AG04450 (cell line): ENCODE measurements at regions not wholly inside any gene's neighbourhood (a gene's known extent, or its start where the extent isn't known, plus 50 kb on each side); places are given as distances from the start of the nearest gene placed in this dataset. TPM values are rescaled to one million over a fixed set of nuclear protein-coding genes. Genes with fewer than 3 reads are reported as not detected.

ENCODE experiments used
- CTCF ChIA-PET: fragments of 300-600, 350-600 bp; formaldehyde crosslinking; extraction: SDS; loops from one replicate; lab custom pipeline; 2022; ENCODE audit warnings: antibody characterized with exemption, inconsistent platforms; lab: Charles Lee
- POLR2A ChIA-PET: fragments of 350-600 bp; formaldehyde crosslinking; extraction: SDS; loops from one replicate; lab custom pipeline; 2021; ENCODE audit warnings: antibody characterized with exemption, inconsistent platforms; lab: Yijun Ruan, JAX
- DNase-seq: peaks from one replicate; pipeline ENCODE4 v3.0.0-alpha.2; 2011; ENCODE audit warnings: low read depth, low spot score
- H3K27ac ChIP-seq: one replicate; pipeline ENCODE4 v1.5.1; 2012; ENCODE audit warnings: low read depth, low read length, control low read depth
- H3K27me3 ChIP-seq: one replicate; pipeline ENCODE4 v1.6.0; 2012; ENCODE audit warnings: low read length; ENCODE audit not compliant: control insufficient read depth, insufficient read depth
- H3K4me3 ChIP-seq: 2 replicates; pipeline ENCODE4 v1.5.1; 2011; ENCODE audit warnings: mild to moderate bottlenecking, low read depth, low read length, control low read depth
- H3K9me3 ChIP-seq: 2 replicates; pipeline ENCODE4 v1.5.1; 2012; ENCODE audit warnings: low read length; ENCODE audit not compliant: control insufficient read depth, insufficient read depth
- small RNA-seq: library from RNA; depleted of rRNA; stranded (forward); fragments of <200 nt; gene quantifications from one replicate; pipeline ENCODE3, GENCODE V24; 2012; ENCODE audit warnings: low read depth; ENCODE audit not compliant: insufficient read length
- TF ChIP-seq, protein P1 (sequence below): IDR thresholded peaks from 2 replicates; pipeline ENCODE4 v1.5.1; 2011; ENCODE audit warnings: low read depth, low read length, control low read depth, inconsistent platforms

DNA sequence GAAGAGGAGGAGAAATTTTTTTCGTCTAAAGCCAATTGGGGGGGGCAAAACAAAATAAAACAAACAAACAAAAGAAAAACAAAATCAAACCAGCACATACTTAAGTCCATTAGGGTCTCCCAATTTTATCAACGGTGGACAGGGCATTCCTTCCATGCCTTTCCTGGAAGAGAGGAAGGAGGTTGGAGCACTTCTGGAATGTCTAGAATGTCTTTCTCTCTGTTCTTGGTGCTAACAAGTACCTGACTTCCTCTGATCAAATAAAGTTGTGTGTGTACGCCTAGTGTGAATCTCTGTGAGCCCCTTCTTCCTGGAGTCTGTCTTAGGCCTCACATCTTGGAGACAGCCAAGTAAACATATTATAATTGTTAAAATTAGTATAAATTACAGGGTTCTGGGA, 399.0 kb upstream of the LRRTM1 start:
- TF ChIP-seq, protein P1, sequence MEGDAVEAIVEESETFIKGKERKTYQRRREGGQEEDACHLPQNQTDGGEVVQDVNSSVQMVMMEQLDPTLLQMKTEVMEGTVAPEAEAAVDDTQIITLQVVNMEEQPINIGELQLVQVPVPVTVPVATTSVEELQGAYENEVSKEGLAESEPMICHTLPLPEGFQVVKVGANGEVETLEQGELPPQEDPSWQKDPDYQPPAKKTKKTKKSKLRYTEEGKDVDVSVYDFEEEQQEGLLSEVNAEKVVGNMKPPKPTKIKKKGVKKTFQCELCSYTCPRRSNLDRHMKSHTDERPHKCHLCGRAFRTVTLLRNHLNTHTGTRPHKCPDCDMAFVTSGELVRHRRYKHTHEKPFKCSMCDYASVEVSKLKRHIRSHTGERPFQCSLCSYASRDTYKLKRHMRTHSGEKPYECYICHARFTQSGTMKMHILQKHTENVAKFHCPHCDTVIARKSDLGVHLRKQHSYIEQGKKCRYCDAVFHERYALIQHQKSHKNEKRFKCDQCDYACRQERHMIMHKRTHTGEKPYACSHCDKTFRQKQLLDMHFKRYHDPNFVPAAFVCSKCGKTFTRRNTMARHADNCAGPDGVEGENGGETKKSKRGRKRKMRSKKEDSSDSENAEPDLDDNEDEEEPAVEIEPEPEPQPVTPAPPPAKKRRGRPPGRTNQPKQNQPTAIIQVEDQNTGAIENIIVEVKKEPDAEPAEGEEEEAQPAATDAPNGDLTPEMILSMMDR: no peak
- Histone ChIP-seq H3K9me3 (peaks cover 13% of the 10 kb centered on the region), H3K27ac (no peak overlapping the region), H3K27me3 (no peaks in the 10 kb centered on the region), H3K4me3 (no peak overlapping the region)
- DNase-seq: no peak
- ChIA-PET POLR2A (no interaction called here), CTCF (no interaction called here)

DNA sequence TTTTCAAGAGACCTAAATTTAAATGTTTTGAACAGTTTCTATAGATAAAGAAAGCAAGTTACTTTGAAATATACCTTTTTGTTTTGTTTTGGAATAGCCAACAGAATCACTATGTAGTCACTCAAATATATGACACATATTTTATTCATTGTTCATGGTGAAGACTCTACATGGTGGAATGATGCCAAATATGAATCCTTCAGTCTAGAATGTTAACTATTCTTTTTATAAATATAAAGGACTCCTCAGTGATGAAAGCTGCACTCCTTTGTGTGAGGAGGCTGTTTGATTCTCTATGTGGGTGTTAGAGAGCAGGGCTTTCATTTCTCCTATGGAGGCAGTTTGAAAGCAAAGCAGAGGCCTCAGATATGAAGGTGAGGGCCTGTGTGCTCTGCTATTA, 396.4 kb upstream of the LRRTM1 start:
- ChIA-PET CTCF (no interaction called here), POLR2A (no interaction called here)
- peaks cover 3% of the 10 kb centered on the region; the same call in 1 of the 2 replicates for H3K9me3 ChIP-seq
- H3K4me3 ChIP-seq: no peak overlapping the region
- DNase-seq: no peak
- TF ChIP-seq, protein P1: no peak
- H3K27ac ChIP-seq: no peak overlapping the region
- H3K27me3 ChIP-seq: no peaks in the 10 kb centered on the region

Small RNA genes lying in the stretch of these regions (small RNA-seq; reads per million reads assigned to genes)
- 5.4 reads per million, percentile 53 among the genes with 10 or more reads in this experiment for gene AC013262.1
- not detected for gene AC138623.1
- not detected for gene RF00019
- not detected for gene RN7SL201P
- gene RNA5SP99: not detected
- gene RNU6-1312P: not detected
- gene RNU6-685P: not detected
- gene RPL37P10: not detected
